Urinary bladder (tissue), 3 donors: ENCODE measurements at regions not wholly inside any gene's neighbourhood (a gene's known extent, or its start where the extent isn't known, plus 50 kb on each side); places are given as distances from the start of the nearest gene placed in this dataset.

Experiments used
- DNase-seq: peaks from one replicate; pipeline ENCODE4 v3.0.0-alpha.2; 2015; ENCODE audit errors: extremely low spot score
- H3K27ac ChIP-seq: one replicate; pipeline ENCODE4 v1.5.1; 2013; ENCODE audit warnings: low read depth, mild to moderate bottlenecking, moderate library complexity
- H3K36me3 ChIP-seq: one replicate; pipeline ENCODE4 v1.6.1; 2013; ENCODE audit warnings: mild to moderate bottlenecking, moderate library complexity; ENCODE audit not compliant: insufficient read depth
- H3K4me1 ChIP-seq: one replicate; pipeline ENCODE4 v1.6.1; 2013; ENCODE audit warnings: mild to moderate bottlenecking, moderate library complexity; ENCODE audit not compliant: insufficient read depth
- H3K4me3 ChIP-seq: one replicate; pipeline ENCODE4 v1.5.1; 2013; ENCODE audit warnings: low read depth, low read length
- WGBS: extraction: QIAGEN DNeasy Blood & Tissue Kit; methylation state at CpG from one replicate; pipeline ENCODE4 v1.1.7; 2013; 5-methylcytosine and 5-hydroxymethylcytosine counted together
- donor health status: healthy with polysubstance abuse.
- donor health status: healthy.

DNA sequence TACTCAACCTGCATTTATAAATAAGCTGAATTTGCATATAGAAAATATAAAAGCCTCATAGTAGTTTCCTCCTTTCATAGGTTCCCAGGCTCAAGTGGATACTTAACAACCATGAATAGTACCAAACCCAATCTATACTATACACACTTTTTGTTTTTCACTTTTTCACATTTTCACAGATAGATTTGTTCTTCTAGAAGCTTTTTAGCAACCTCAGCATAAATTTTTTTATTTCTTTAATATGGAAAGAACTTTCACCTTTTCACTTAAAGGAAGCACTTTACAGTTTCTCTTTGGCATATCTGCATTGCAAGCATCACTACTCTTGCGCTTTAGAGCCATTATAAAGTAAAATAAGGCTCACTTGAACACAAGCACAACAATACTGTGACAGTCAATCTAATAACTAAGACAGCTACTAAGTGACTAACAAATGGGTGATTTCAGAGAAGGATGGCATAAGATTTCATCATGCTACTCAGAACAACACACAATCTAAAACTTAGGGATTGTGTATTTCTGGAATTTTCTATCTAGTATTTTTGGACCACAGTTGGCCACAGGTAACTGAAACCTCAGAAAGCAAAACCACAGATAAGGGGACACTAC is 1063.6 kb downstream of the FAM181B start:
- H3K36me3 ChIP-seq = no peaks in the 10 kb centered on the region
- H3K27ac ChIP-seq = no peak overlapping the region
- DNase-seq = no peak
- H3K4me3 ChIP-seq = no peak overlapping the region
- H3K4me1 ChIP-seq = no peaks in the 10 kb centered on the region
- WGBS = 86% methylated on average over 1 of the region's 1 CpG

- H3K27ac ChIP-seq = no peak overlapping the region
- DNase-seq = no peak
- no peak overlapping the region for H3K4me3 ChIP-seq
- 34% methylated on average over 1 of the region's 1 CpG for WGBS
- H3K4me1 ChIP-seq = no peaks in the 10 kb centered on the region
- H3K36me3 ChIP-seq = no peaks in the 10 kb centered on the region
These were observed 1074.9 kb downstream of the FAM181B start for GRCh38 chr11:81658722-81659121.

GRCh38 chr11:81655351-81655750 is 1078.3 kb downstream of the FAM181B start:
- Histone ChIP-seq H3K36me3 (no peaks in the 10 kb centered on the region), H3K4me1 (no peaks in the 10 kb centered on the region), H3K4me3 (no peak overlapping the region), H3K27ac (no peak overlapping the region)
- DNase-seq = no peak

- H3K36me3 ChIP-seq = no peaks in the 10 kb centered on the region
- no peak overlapping the region for H3K4me3 ChIP-seq
- no peaks in the 10 kb centered on the region for H3K4me1 ChIP-seq
- 38% methylated on average over 3 of the region's 3 CpGs for WGBS
- no peak overlapping the region for H3K27ac ChIP-seq
- DNase-seq = no peak
These were observed 1086.3 kb downstream of the FAM181B start for GRCh38 chr11:81647374-81647773.

GRCh38 chr11:81644239-81644840 is 1089.3 kb downstream of the FAM181B start:
- DNase-seq = peak; percentile 26
- 59% methylated on average over 1 of the region's 1 CpG for WGBS
- no peaks in the 10 kb centered on the region for H3K36me3 ChIP-seq
- H3K4me3 ChIP-seq = no peak overlapping the region
- no peak overlapping the region for H3K27ac ChIP-seq
- H3K4me1 ChIP-seq = no peaks in the 10 kb centered on the region

DNA sequence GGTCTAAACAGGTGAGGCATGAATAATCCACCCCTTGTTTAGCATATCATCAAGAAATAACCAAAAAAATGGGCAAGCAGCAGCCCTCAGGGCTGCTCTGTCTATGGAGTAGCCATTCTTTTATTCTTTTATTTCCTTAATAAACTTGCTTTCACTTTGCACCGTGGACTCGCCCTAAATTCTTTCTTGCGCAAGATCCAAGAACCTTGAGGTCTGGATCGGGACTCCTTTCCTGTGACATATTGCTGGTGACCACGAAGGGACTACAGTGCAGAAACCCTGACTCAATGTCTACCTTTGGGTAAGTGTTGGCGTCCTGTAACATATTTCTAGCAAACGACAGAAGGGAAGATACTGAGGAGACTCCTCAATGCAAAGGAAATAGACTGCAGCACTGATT is 1099.2 kb downstream of the FAM181B start:
- no peak for DNase-seq
- Histone ChIP-seq H3K27ac (no peak overlapping the region), H3K36me3 (no peaks in the 10 kb centered on the region), H3K4me3 (no peak overlapping the region), H3K4me1 (no peaks in the 10 kb centered on the region)
- WGBS = 91% methylated on average over 7 of the region's 7 CpGs

GRCh38 chr11:81602508-81602907 is 1131.2 kb downstream of the FAM181B start:
- H3K4me1 ChIP-seq = no peaks in the 10 kb centered on the region
- no peaks in the 10 kb centered on the region for H3K36me3 ChIP-seq
- 54% methylated on average over 1 of the region's 1 CpG for WGBS
- no peak for DNase-seq
- H3K27ac ChIP-seq = no peak overlapping the region
- no peak overlapping the region for H3K4me3 ChIP-seq

- Histone ChIP-seq H3K27ac (no peak overlapping the region), H3K4me1 (no peaks in the 10 kb centered on the region), H3K36me3 (no peaks in the 10 kb centered on the region), H3K4me3 (no peak overlapping the region)
- 62% methylated on average over 2 of the region's 2 CpGs for WGBS
- no peak for DNase-seq
These were observed 1137.0 kb downstream of the FAM181B start for GRCh38 chr11:81596704-81597103.

DNA sequence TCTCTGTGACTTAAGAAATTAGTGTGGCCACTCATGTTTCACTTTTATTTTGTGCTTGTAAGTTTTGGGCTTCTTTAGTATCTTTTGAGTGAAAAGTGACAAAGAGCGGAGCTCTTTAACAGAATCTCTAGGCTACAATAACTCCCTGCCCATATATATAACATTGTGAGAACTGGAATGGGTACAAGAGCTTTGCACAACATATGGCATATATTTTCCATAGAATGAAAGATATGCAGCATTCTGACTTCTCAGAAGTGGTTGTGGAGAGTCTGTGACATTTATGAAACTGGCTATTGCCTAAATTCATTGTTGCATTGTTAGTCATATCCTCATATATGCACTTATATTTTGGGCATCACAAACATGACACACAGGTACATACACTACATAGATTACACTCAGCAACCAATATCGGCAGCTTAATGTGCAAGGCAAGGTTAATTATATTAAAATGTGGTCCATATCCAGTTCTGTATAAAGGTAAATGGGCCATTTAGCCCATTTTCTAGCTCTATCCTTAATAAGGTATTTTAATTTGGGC is 1148.2 kb downstream of the FAM181B start:
- H3K27ac ChIP-seq = no peak overlapping the region
- H3K4me3 ChIP-seq = no peak overlapping the region
- H3K4me1 ChIP-seq = no peaks in the 10 kb centered on the region
- DNase-seq = no peak
- WGBS = 96% methylated on average over 2 of the region's 2 CpGs
- no peaks in the 10 kb centered on the region for H3K36me3 ChIP-seq

DNA sequence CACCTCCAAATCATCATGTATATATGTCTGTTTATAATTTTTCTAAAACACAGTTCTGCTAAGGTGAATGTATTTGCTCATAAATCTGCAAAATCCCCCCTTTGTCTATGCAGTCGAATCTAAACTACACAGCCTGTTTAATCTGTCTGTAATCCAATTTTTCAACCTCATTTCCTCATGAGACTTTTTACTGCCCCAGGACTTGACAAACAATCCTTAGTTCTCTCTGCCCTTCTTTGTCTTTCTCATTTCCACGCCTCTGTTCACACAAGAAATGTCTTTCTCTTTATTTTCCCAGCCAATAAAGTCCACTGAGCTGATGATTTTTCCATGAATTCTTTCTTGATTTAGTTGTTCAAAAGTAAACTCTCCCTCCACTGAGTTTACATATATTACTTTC is 1154.3 kb downstream of the FAM181B start:
- Histone ChIP-seq H3K4me1 (no peaks in the 10 kb centered on the region), H3K27ac (no peak overlapping the region), H3K4me3 (no peak overlapping the region), H3K36me3 (no peaks in the 10 kb centered on the region)
- 44% methylated on average over 2 of the region's 2 CpGs for WGBS
- no peak for DNase-seq

- 53% methylated on average over 4 of the region's 4 CpGs for WGBS
- no peak for DNase-seq
- Histone ChIP-seq H3K4me3 (no peak overlapping the region), H3K27ac (no peak overlapping the region), H3K4me1 (no peaks in the 10 kb centered on the region), H3K36me3 (no peaks in the 10 kb centered on the region)
These were observed 1155.1 kb downstream of the FAM181B start for GRCh38 chr11:81578571-81578970.

GRCh38 chr11:81574301-81574700 is 1159.4 kb downstream of the FAM181B start:
- WGBS = 34% methylated on average over 2 of the region's 2 CpGs
- H3K36me3 ChIP-seq = no peaks in the 10 kb centered on the region
- H3K4me3 ChIP-seq = no peak overlapping the region
- H3K4me1 ChIP-seq = no peaks in the 10 kb centered on the region
- DNase-seq = no peak
- no peak overlapping the region for H3K27ac ChIP-seq

DNA sequence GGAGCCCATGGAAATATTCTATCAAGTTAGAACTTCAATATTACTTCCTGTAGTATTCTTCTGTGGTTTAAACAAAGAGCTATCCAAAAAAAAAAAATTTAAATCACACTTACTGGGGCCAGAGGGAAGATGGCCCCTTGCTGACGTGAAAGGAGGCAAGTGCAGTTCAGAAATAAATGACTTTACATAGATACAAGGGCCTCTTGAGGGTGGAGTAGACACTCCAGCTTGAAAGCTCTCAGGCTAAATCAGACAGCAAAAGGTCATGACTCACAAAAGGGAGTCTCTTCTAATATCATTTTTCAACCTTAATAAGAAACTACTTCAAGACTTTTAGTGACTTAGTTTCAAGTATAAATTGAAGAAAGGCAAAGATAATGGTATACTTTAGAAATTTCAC is 1160.3 kb downstream of the FAM181B start:
- no peak overlapping the region for H3K27ac ChIP-seq
- 50% methylated on average over 1 of the region's 1 CpG for WGBS

DNA sequence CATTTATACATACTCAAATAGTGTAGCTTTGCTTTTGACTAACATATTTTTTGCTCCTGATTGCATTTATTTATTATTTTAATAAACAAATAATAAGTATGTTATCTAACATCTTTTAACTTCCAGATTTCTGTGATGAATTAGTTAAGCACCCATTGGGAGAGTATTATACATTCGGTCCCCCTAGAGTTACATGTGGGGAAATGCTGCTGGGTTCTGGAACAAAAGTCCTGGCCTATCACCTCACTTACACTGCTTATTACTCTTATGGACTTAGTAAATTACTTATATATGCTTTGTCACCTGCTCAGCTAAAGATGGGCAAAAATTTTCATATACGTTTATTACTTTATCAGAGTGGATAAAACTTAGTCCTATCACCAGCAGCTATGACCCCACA is 1163.0 kb downstream of the FAM181B start:
- no peaks in the 10 kb centered on the region for H3K36me3 ChIP-seq
- 81% methylated on average over 2 of the region's 2 CpGs for WGBS
- H3K4me3 ChIP-seq = no peak overlapping the region
- H3K4me1 ChIP-seq = peaks cover 1% of the 10 kb centered on the region
- no peak for DNase-seq
- no peak overlapping the region for H3K27ac ChIP-seq

More for the DNA sequence above, 1160.3 kb downstream of the FAM181B start:
- Histone ChIP-seq H3K4me1 (no peaks in the 10 kb centered on the region), H3K4me3 (no peak overlapping the region), H3K36me3 (no peaks in the 10 kb centered on the region)
- no peak for DNase-seq
